ENCODE measurements at regions not wholly inside any gene's neighbourhood (a gene's known extent, or its start where the extent isn't known, plus 50 kb on each side); places are given as distances from the start of the nearest gene placed in this dataset.
"Not testable (repeated sequence)": the region's sequence is repeated elsewhere in the genome, so short reads cannot be mapped to it uniquely, and the experiment has no call there.

GRCh38 chr2:111660811-111661210 lies 223.2 kb downstream of the ANAPC1 start:
- no peak for DNase-seq

GRCh38 chr2:111661286-111661940 lies 222.6 kb downstream of the ANAPC1 start:
- DNase-seq: no peak

- no peak for DNase-seq
Measured at GRCh38 chr2:111662039-111662770, 221.8 kb downstream of the ANAPC1 start.

- DNase-seq: no peak
Measured at GRCh38 chr2:111662771-111663470, 221.1 kb downstream of the ANAPC1 start.

- DNase-seq: no peak
Measured at GRCh38 chr2:111663471-111664274, 220.3 kb downstream of the ANAPC1 start.

GRCh38 chr2:111664275-111664850 lies 219.6 kb downstream of the ANAPC1 start:
- DNase-seq: no peak

- DNase-seq: no peak
Measured at GRCh38 chr2:111665011-111665410, 219.0 kb downstream of the ANAPC1 start.

GRCh38 chr2:111665551-111666116 lies 218.4 kb downstream of the ANAPC1 start:
- no peak for DNase-seq

GRCh38 chr2:111666160-111666559 lies 217.8 kb downstream of the ANAPC1 start:
- no peak for DNase-seq

- no peak for DNase-seq
Measured at GRCh38 chr2:111667001-111667400, 217.0 kb downstream of the ANAPC1 start.

GRCh38 chr2:111667542-111668273 lies 216.3 kb downstream of the ANAPC1 start:
- no peak for DNase-seq

GRCh38 chr2:111668274-111668616 lies 215.7 kb downstream of the ANAPC1 start:
- DNase-seq: no peak

- DNase-seq: no peak
Measured at GRCh38 chr2:111668741-111669140, 215.3 kb downstream of the ANAPC1 start.

- DNase-seq: no peak
Measured at GRCh38 chr2:111669928-111670695, 213.9 kb downstream of the ANAPC1 start.

- DNase-seq: no peak
Measured at GRCh38 chr2:111670776-111671175, 213.2 kb downstream of the ANAPC1 start.

GRCh38 chr2:111671426-111672150 lies 212.4 kb downstream of the ANAPC1 start:
- DNase-seq: no peak

GRCh38 chr2:111672641-111673040 lies 211.4 kb downstream of the ANAPC1 start:
- not testable (repeated sequence) for DNase-seq

GRCh38 chr2:111673526-111673925 lies 210.5 kb downstream of the ANAPC1 start:
- DNase-seq: no peak

GRCh38 chr2:111675419-111676194 lies 208.4 kb downstream of the ANAPC1 start:
- no peak for DNase-seq

Data from activated naive CD4-positive, alpha-beta T cell (primary cell).